ENCODE measurements at regions not wholly inside any gene's neighbourhood (a gene's known extent, or its start where the extent isn't known, plus 50 kb on each side); places are given as distances from the start of the nearest gene placed in this dataset.

GRCh38 chr2:160878618-160879017 is 281.6 kb upstream of the TANK start:
- H3K4me3 ChIP-seq (ENCODE audit: low read length), result no peak overlapping the region
- TF ChIP-seq ZNF274 (IDR thresholded peaks at IDR 0.05; ENCODE audit: low read depth, low read length), result no peak

DNA sequence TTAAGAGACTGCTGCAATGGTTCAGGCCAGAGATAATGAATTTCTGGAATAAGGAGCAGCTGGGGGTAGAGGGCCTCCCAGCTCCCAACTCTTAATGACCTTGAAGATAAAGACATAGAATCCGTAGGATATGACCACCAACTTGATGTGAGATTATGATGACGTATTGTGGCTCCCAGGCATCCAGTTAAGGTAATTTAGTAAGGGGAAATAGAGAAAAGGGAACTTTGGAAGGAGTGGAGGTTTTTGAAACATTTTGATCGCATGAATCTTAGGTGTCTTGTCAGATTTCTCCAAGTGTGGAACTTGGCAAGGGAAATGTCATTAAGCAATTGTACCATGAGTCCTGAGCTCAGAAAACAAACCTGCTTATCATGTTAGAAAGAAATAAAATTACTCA is 277.3 kb upstream of the TANK start:
- H3K4me3 ChIP-seq (ENCODE audit: low read length), result no peak overlapping the region
- TF ChIP-seq ZNF274 (IDR thresholded peaks at IDR 0.05; ENCODE audit: low read depth, low read length), result no peak

- no peak overlapping the region for H3K4me3 ChIP-seq (ENCODE audit: low read length)
- no peak for TF ChIP-seq ZNF274 (IDR thresholded peaks at IDR 0.05; ENCODE audit: low read depth, low read length)
Measured at GRCh38 chr2:160884056-160884455, 276.2 kb upstream of the TANK start.

- no peak overlapping the region for H3K4me3 ChIP-seq (ENCODE audit: low read length)
- no peak for TF ChIP-seq ZNF274 (IDR thresholded peaks at IDR 0.05; ENCODE audit: low read depth, low read length)
Measured at GRCh38 chr2:160889439-160890170, 270.6 kb upstream of the TANK start.

GRCh38 chr2:160890667-160891352 is 269.4 kb upstream of the TANK start:
- H3K4me3 ChIP-seq (ENCODE audit: low read length), result no peak overlapping the region
- TF ChIP-seq ZNF274 (IDR thresholded peaks at IDR 0.05; ENCODE audit: low read depth, low read length), result no peak

GRCh38 chr2:160891353-160891740 is 268.9 kb upstream of the TANK start:
- H3K4me3 ChIP-seq (ENCODE audit: low read length), result no peak overlapping the region
- TF ChIP-seq ZNF274 (IDR thresholded peaks at IDR 0.05; ENCODE audit: low read depth, low read length), result no peak

GRCh38 chr2:160892204-160892603 is 268.0 kb upstream of the TANK start:
- no peak for TF ChIP-seq ZNF274 (IDR thresholded peaks at IDR 0.05; ENCODE audit: low read depth, low read length)
- no peak overlapping the region for H3K4me3 ChIP-seq (ENCODE audit: low read length)

DNA sequence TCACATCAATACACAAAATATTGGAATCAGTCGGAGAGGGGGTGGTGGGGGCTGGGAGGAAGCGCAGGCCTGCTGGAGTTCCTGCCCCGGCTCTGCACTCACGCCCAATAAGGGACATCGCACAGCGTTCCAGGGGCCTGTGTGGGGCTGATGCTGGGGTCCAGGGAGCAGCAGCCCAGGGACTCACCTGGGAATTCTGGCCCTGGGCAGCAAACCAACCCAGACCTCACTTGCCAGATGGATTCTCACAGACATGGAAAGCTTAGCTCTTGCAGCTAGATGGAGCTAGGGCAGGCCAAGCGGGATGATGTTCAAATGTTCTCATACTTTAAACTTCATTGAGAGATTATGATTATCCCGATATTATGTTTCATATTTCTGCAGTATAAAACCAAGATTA is 266.6 kb upstream of the TANK start:
- TF ChIP-seq ZNF274 (IDR thresholded peaks at IDR 0.05; ENCODE audit: low read depth, low read length), result no peak
- H3K4me3 ChIP-seq (ENCODE audit: low read length), result no peak overlapping the region

DNA sequence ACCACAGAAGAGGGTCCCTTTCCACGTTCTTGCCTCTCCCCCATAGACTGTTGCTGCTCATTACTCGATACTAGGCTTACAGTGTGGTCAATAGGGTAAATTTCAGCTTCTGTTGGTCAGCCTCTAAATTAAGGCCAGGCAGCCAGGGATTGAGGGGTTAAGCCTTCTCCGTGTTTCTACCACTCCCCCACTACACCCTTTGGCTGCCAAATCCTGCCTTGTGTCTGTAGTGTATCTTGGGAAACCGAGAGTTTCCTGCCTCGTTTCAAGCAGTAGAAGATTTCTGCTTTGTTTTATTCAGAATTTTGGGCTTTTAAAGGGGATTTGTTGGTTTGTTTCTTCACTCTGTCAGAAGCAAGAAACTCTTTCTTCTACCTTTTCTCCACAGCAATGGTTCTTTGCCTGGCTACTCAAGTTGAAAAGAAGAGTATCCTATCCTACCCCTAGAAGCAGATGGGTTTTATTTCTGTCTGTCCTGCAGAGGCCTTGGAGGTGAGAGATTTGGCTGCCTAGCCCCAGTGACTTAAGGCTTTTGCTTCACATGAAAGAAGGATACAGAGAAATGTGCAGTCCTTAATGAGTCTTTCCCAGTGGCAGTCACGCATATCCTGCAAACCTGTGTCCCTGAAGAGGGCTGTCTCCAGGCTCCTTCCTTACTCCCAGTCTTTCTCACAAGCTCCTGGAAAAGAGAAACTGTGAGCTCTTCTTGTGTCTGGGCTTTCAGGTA is 261.5 kb upstream of the TANK start:
- no peak for TF ChIP-seq ZNF274 (IDR thresholded peaks at IDR 0.05; ENCODE audit: low read depth, low read length)

GRCh38 chr2:160901613-160902012 is 258.6 kb upstream of the TANK start:
- TF ChIP-seq ZNF274 (IDR thresholded peaks at IDR 0.05; ENCODE audit: low read depth, low read length), result no peak

More for the DNA sequence above, 261.5 kb upstream of the TANK start:
- no peak overlapping the region for H3K4me3 ChIP-seq (ENCODE audit: low read length)

DNA sequence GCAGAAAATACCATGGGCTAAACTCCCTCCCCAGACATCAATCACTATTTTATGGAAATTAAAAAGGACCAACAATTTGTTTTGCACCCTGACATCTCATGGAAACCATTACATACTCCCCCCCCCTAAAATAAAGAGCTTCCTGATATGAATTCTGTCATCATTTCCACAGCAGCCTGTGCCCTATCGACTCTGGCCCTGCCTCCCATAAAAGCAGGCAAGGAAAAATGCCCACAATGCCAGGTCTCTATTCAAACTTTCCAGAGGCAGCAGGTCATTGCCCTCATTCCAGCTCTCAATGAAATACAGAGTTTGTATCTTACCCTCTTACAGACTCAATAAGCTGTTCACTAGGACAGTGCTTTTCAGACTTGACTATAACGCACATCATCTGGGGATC is 254.4 kb upstream of the TANK start:
- H3K4me3 ChIP-seq (ENCODE audit: low read length), result no peak overlapping the region
- TF ChIP-seq ZNF274 (IDR thresholded peaks at IDR 0.05; ENCODE audit: low read depth, low read length), result no peak

More at GRCh38 chr2:160901613-160902012, 258.6 kb upstream of the TANK start:
- H3K4me3 ChIP-seq (ENCODE audit: low read length), result no peak overlapping the region

- TF ChIP-seq ZNF274 (IDR thresholded peaks at IDR 0.05; ENCODE audit: low read depth, low read length), result no peak
Measured at GRCh38 chr2:160906878-160907277, 253.3 kb upstream of the TANK start.

GRCh38 chr2:160907738-160908137 is 252.5 kb upstream of the TANK start:
- no peak overlapping the region for H3K4me3 ChIP-seq (ENCODE audit: low read length)
- TF ChIP-seq ZNF274 (IDR thresholded peaks at IDR 0.05; ENCODE audit: low read depth, low read length), result no peak

More at GRCh38 chr2:160906878-160907277, 253.3 kb upstream of the TANK start:
- H3K4me3 ChIP-seq (ENCODE audit: low read length), result no peak overlapping the region

- TF ChIP-seq ZNF274 (IDR thresholded peaks at IDR 0.05; ENCODE audit: low read depth, low read length), result no peak
- no peak overlapping the region for H3K4me3 ChIP-seq (ENCODE audit: low read length)
Measured at GRCh38 chr2:160908157-160908556, 252.1 kb upstream of the TANK start.

DNA sequence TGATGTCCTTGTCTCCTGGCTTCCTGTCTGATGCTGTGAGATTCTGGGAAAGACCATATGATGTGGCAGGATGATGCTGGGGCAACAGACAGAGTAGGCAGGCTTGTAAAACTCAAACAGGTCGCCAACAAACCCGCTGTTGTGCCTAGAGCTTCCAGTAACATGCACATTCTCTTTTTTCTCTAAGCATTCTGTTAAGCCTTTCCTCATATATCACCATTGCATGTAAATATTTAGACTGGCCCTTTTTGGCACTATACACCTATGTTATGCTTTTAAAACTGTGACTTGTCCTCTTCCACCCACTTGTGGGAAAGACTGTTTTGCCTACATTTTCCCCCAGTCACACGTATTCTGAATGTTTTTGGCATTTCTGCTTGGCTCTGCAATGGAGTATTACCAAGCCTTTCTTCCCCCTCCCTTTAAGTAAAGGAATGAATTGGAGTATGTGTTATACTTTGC is 250.4 kb upstream of the TANK start:
- H3K4me3 ChIP-seq (ENCODE audit: low read length), result no peak overlapping the region
- no peak for TF ChIP-seq ZNF274 (IDR thresholded peaks at IDR 0.05; ENCODE audit: low read depth, low read length)
